H1 (cell line): ENCODE measurements at regions not wholly inside any gene's neighbourhood (a gene's known extent, or its start where the extent isn't known, plus 50 kb on each side); places are given as distances from the start of the nearest gene placed in this dataset.
A peak's percentile ranks its signal among the peaks of the same experiment; 100 is the strongest.

Source experiments
- CTCF ChIA-PET: fragments of 300-600 bp; sonication (Branson Sonifier 250); formaldehyde crosslinking; loops from one replicate; lab custom pipeline; 2021; ENCODE audit not compliant: partially characterized antibody; lab: Charles Lee
- POLR2A ChIA-PET: fragments of 300-600 bp; sonication (Branson Sonifier 250); formaldehyde crosslinking; loops from one replicate; lab custom pipeline; 2021; ENCODE audit warnings: inconsistent platforms; ENCODE audit not compliant: partially characterized antibody; lab: Charles Lee
- DNase-seq, 2 experiments: peaks; one replicate each; pipeline versions ENCODE4 v3.0.0 to v3.0.0-alpha.2; 2010 to 2022; ENCODE audit warnings: low spot score in 2 of 2, low read depth in 1 of 2, mixed read lengths in 1 of 2
- FAIRE-seq: peaks from 2 replicates; lab custom pipeline; 2011; peaks lifted over from hg19 to GRCh38; lab: Jason Lieb, UNC
- H2AFZ ChIP-seq: 2 replicates; pipeline ENCODE4 v1.8.1; 2012; ENCODE audit warnings: low read length, inconsistent platforms
- H2AK5ac ChIP-seq: 2 replicates; pipeline ENCODE4 v1.6.1; 2013; ENCODE audit warnings: low read depth, low read length
- H2BK120ac ChIP-seq: replicated peaks from 2 replicates; pipeline ENCODE3; 2013; ENCODE audit warnings: low read depth, low read length, inconsistent platforms
- H2BK12ac ChIP-seq: 2 replicates; pipeline ENCODE4 v1.6.1; 2013; ENCODE audit warnings: low read depth, low read length
- H2BK15ac ChIP-seq: 2 replicates; pipeline ENCODE4 v1.6.1; 2013; ENCODE audit warnings: low read length
- H2BK20ac ChIP-seq: 2 replicates; pipeline ENCODE4 v1.6.1; 2013; ENCODE audit warnings: low read length
- H2BK5ac ChIP-seq: 2 replicates; pipeline ENCODE4 v1.6.1; 2013; ENCODE audit warnings: low read depth, low read length
- H3K14ac ChIP-seq: 2 replicates; pipeline ENCODE4 v1.6.1; 2013; ENCODE audit warnings: inconsistent platforms; ENCODE audit not compliant: insufficient read length
- H3K18ac ChIP-seq: 2 replicates; pipeline ENCODE4 v1.6.1; 2013; ENCODE audit warnings: low read length; ENCODE audit errors: extremely low read depth
- H3K23ac ChIP-seq: 2 replicates; pipeline ENCODE4 v1.6.1; 2013; ENCODE audit warnings: inconsistent platforms; ENCODE audit not compliant: insufficient read length
- H3K23me2 ChIP-seq: 2 replicates; pipeline ENCODE4 v1.6.1; 2013; ENCODE audit warnings: low read depth, low read length
- H3K27ac ChIP-seq: 2 replicates; pipeline ENCODE4 v1.6.1; 2011; ENCODE audit warnings: low read depth, low read length, inconsistent platforms
- H3K27me3 ChIP-seq, 4 experiments: replicated peaks in 1 of 4; 1 replicate in 1 of 4; 2 replicates in 3 of 4; pipeline versions ENCODE4 v1.6.1 to v1.8.1; 2011 to 2013; ENCODE audit warnings: low read length in 3 of 4, mild to moderate bottlenecking in 3 of 4, inconsistent platforms in 2 of 4, mixed read lengths in 2 of 4, moderate library complexity in 1 of 4; ENCODE audit not compliant: control insufficient read depth in 3 of 4, insufficient read depth in 3 of 4; ENCODE audit errors: extremely low read depth in 1 of 4
- H3K36me3 ChIP-seq, 4 experiments: 2 replicates each; pipeline versions ENCODE4 v1.6.1 to v1.8.1; 2011 to 2013; ENCODE audit warnings: mild to moderate bottlenecking in 4 of 4, low read length in 3 of 4, moderate library complexity in 2 of 4, control low read depth in 1 of 4, inconsistent platforms in 1 of 4; ENCODE audit not compliant: insufficient read depth in 4 of 4, control insufficient read depth in 2 of 4
- H3K4ac ChIP-seq: replicated peaks from 2 replicates; pipeline ENCODE3; 2013; ENCODE audit warnings: low read length, low read depth, mixed read lengths, inconsistent platforms; ENCODE audit not compliant: insufficient read length
- H3K4me1 ChIP-seq, 4 experiments: replicated peaks in 1 of 4; 1 replicate in 1 of 4; 2 replicates in 3 of 4; pipeline versions ENCODE4 v1.6.1 to v1.8.1; 2011 to 2013; ENCODE audit warnings: low read length in 3 of 4, inconsistent platforms in 2 of 4, mixed read lengths in 1 of 4; ENCODE audit not compliant: insufficient read depth in 4 of 4, control insufficient read depth in 3 of 4
- H3K4me2 ChIP-seq, 2 experiments: 2 replicates each; pipeline versions ENCODE4 v1.6.1 to v1.8.1; 2011 to 2013; ENCODE audit warnings: low read depth in 2 of 2, low read length in 2 of 2, control low read depth in 1 of 2, inconsistent platforms in 1 of 2, mild to moderate bottlenecking in 1 of 2; ENCODE audit not compliant: insufficient read depth in 1 of 2
- H3K4me3 ChIP-seq, 4 experiments: fragments of 200-600, 300-600 bp in 1 of 4; sonication (generic), shearing (Covaris generic), sonication (Bioruptor Twin) in 1 of 4; 2 replicates each; pipeline versions ENCODE4 v1.5.1 to v1.8.1; 2011 to 2016; ENCODE audit warnings: low read length in 4 of 4, low read depth in 3 of 4, control low read depth in 2 of 4, inconsistent platforms in 2 of 4, mild to moderate bottlenecking in 2 of 4, mixed read lengths in 1 of 4, moderate library complexity in 1 of 4; ENCODE audit not compliant: insufficient read depth in 2 of 4; ENCODE audit errors: extremely low read depth in 1 of 4
- H3K56ac ChIP-seq: replicated peaks from 2 replicates; pipeline ENCODE3; 2013; ENCODE audit warnings: low read depth, mild to moderate bottlenecking, mixed read lengths, low read length, inconsistent platforms; ENCODE audit not compliant: insufficient read length
- H3K79me1 ChIP-seq: 2 replicates; pipeline ENCODE4 v1.6.1; 2013; ENCODE audit warnings: low read depth, low read length, control low read depth
- H3K79me2 ChIP-seq, 2 experiments: 2 replicates each; pipeline versions ENCODE4 v1.6.1 to v1.8.1; 2012 to 2013; ENCODE audit warnings: low read length in 2 of 2, mild to moderate bottlenecking in 2 of 2, inconsistent platforms in 1 of 2; ENCODE audit not compliant: insufficient read depth in 2 of 2, control insufficient read depth in 1 of 2
- H3K9ac ChIP-seq, 4 experiments: replicated peaks in 1 of 4; 1 replicate in 1 of 4; 2 replicates in 3 of 4; pipeline versions ENCODE4 v1.6.1 to v1.8.1; 2011 to 2013; ENCODE audit warnings: low read depth in 3 of 4, low read length in 3 of 4, control low read depth in 2 of 4, mild to moderate bottlenecking in 2 of 4, moderate library complexity in 2 of 4, inconsistent platforms in 1 of 4; ENCODE audit errors: extremely low read depth in 1 of 4
- H3K9me3 ChIP-seq, 2 experiments: 2 replicates each; pipeline versions ENCODE4 v1.6.1 to v1.8.1; 2012 to 2013; ENCODE audit warnings: mild to moderate bottlenecking in 2 of 2, moderate library complexity in 2 of 2, control low read depth in 1 of 2, inconsistent platforms in 1 of 2, low read depth in 1 of 2, low read length in 1 of 2, mixed read lengths in 1 of 2; ENCODE audit not compliant: insufficient read depth in 2 of 2
- H4K20me1 ChIP-seq, 2 experiments: replicated peaks in 1 of 2; 2 replicates each; pipeline versions ENCODE3 to v1.8.1; 2011 to 2013; ENCODE audit warnings: inconsistent platforms in 2 of 2, low read length in 2 of 2, mild to moderate bottlenecking in 1 of 2; ENCODE audit not compliant: insufficient read depth in 2 of 2, control insufficient read depth in 1 of 2
- H4K5ac ChIP-seq: 2 replicates; pipeline ENCODE4 v1.6.1; 2013; ENCODE audit warnings: low read length, low read depth, mixed read lengths, inconsistent platforms; ENCODE audit not compliant: insufficient read length
- H4K8ac ChIP-seq: 2 replicates; pipeline ENCODE4 v1.8.0; 2013; ENCODE audit warnings: mild to moderate bottlenecking, moderate library complexity, low read length, inconsistent platforms; ENCODE audit not compliant: insufficient read depth; ENCODE audit errors: extremely low read depth
- H4K91ac ChIP-seq: replicated peaks from 2 replicates; pipeline ENCODE3; 2013; ENCODE audit warnings: low read length, mixed read lengths, inconsistent platforms; ENCODE audit not compliant: insufficient read length
- CEBPB ChIP-seq: IDR thresholded peaks from 2 replicates; pipeline ENCODE4 v1.6.1; 2012; ENCODE audit warnings: low read depth, low read length
- YY1 ChIP-seq: IDR thresholded peaks from 2 replicates; pipeline ENCODE4 v1.6.1; 2011; ENCODE audit warnings: low read depth, mild to moderate bottlenecking, low read length
- WGBS, 2 experiments: shearing (Covaris generic) in 1 of 2; methylation state at CpG; one replicate each; pipeline versions ENCODE4 v1.1.6 to v1.1.7; 2013 to 2015; ENCODE audit warnings: low lambda C conversion rate in 2 of 2, mixed read lengths in 2 of 2, inconsistent platforms in 1 of 2, low coverage in 1 of 2, missing lambda C conversion rate in 1 of 2; ENCODE audit not compliant: insufficient replicate concordance in 2 of 2, insufficient coverage in 1 of 2, insufficient read length in 1 of 2; ENCODE audit errors: extremely low coverage in 1 of 2, missing lambda C conversion rate in 1 of 2; 5-methylcytosine and 5-hydroxymethylcytosine counted together

- H4K20me1 ChIP-seq: no peaks in the 10 kb centered on the region
- ChIA-PET POLR2A (no interaction called here), CTCF (no interaction called here)
- no peak overlapping the region for H2BK20ac ChIP-seq
- H4K5ac ChIP-seq: no peak overlapping the region
- H3K14ac ChIP-seq: no peak overlapping the region
- no peaks in the 10 kb centered on the region; a peak in 1 of 4 replicates for H3K9me3 ChIP-seq
- H3K4me3 ChIP-seq: no peak overlapping the region
- H4K8ac ChIP-seq: no peak overlapping the region
- no peaks in the 10 kb centered on the region for H3K79me2 ChIP-seq
- H3K4me1 ChIP-seq: no peaks in the 10 kb centered on the region
- H4K91ac ChIP-seq: no peak overlapping the region
- no peaks in the 10 kb centered on the region for H3K79me1 ChIP-seq
- H2BK12ac ChIP-seq: no peak overlapping the region
- H3K18ac ChIP-seq: no peak overlapping the region
- WGBS, 2 experiments: 79% methylated on average over 3 of the region's 3 CpGs; no CpG with 5 or more reads in 1 of the 2 experiments
- H2AK5ac ChIP-seq: no peak overlapping the region
- H3K23me2 ChIP-seq: no peaks in the 10 kb centered on the region
- no peak overlapping the region for H3K23ac ChIP-seq
- FAIRE-seq (no peak), DNase-seq (no peak)
- no peak overlapping the region for H3K27ac ChIP-seq
- H3K4ac ChIP-seq: no peak overlapping the region
- H2BK15ac ChIP-seq: no peak overlapping the region
- no peak overlapping the region for H2AFZ ChIP-seq
- H3K9ac ChIP-seq: no peak overlapping the region
- H3K4me2 ChIP-seq: no peak overlapping the region
- H3K27me3 ChIP-seq: no peaks in the 10 kb centered on the region
- TF ChIP-seq CEBPB (peak; percentile 86), YY1 (no peak)
- no peak overlapping the region for H2BK5ac ChIP-seq
- H3K56ac ChIP-seq: no peak overlapping the region
- no peak overlapping the region for H2BK120ac ChIP-seq
- H3K36me3 ChIP-seq: no peaks in the 10 kb centered on the region
Observed at GRCh38 chr16:76123966-76124365, 153.2 kb upstream of the CNTNAP4 start.
